Dendritic cell treated with granulocyte-macrophage colony-stimulating factor and Interleukin-4, amounts not matched to agents 40 ng/mL and 50 ng/mL, for 4 days (primary cell): ENCODE measurements at regions not wholly inside any gene's neighbourhood (a gene's known extent, or its start where the extent isn't known, plus 50 kb on each side); places are given as distances from the start of the nearest gene placed in this dataset.
"Not testable (repeated sequence)": the region's sequence is repeated elsewhere in the genome, so short reads cannot be mapped to it uniquely, and the experiment has no call there.

Experiments used
- H3K27ac Mint-ChIP-seq: one replicate; pipeline ENCODE4 v1.8.0; 2022; ENCODE audit warnings: mild to moderate bottlenecking, mixed read lengths
- H3K27me3 Mint-ChIP-seq: one replicate; pipeline ENCODE4 v1.8.0; 2022; ENCODE audit warnings: mild to moderate bottlenecking, mixed read lengths
- H3K36me3 Mint-ChIP-seq: one replicate; pipeline ENCODE4 v1.8.0; 2022; ENCODE audit warnings: low read depth, mixed read lengths
- H3K4me1 Mint-ChIP-seq: one replicate; pipeline ENCODE4 v1.8.0; 2022; ENCODE audit warnings: low read depth, mixed read lengths
- H3K4me3 Mint-ChIP-seq: one replicate; pipeline ENCODE4 v1.8.0; 2022; ENCODE audit warnings: mild to moderate bottlenecking, moderate library complexity, mixed read lengths
- H3K9me3 Mint-ChIP-seq: one replicate; pipeline ENCODE4 v1.8.0; 2022; ENCODE audit warnings: mixed read lengths
- intact Hi-C: fragments of 100-400 bp; cut with micrococcal nuclease; formaldehyde crosslinking; loops from one replicate; pipeline ENCODE4 v1.15.0; 2022

GRCh38 chr3:87949189-87949878, 109.5 kb downstream of the CGGBP1 start:
- Mint-ChIP-seq H3K27ac (no peak overlapping the region), H3K9me3 (peaks cover 17% of the 10 kb centered on the region), H3K36me3 (no peaks in the 10 kb centered on the region), H3K4me3 (no peak overlapping the region), H3K27me3 (no peaks in the 10 kb centered on the region), H3K4me1 (peaks cover 14% of the 10 kb centered on the region)
- intact Hi-C loops: no loop called here

GRCh38 chr3:87946007-87946406, 112.8 kb downstream of the CGGBP1 start:
- intact Hi-C loops, H3K36me3 Mint-ChIP-seq, H3K27ac Mint-ChIP-seq, H3K27me3 Mint-ChIP-seq, H3K4me3 Mint-ChIP-seq: not testable (repeated sequence)
- Mint-ChIP-seq H3K4me1 (peaks cover 14% of the 10 kb centered on the region), H3K9me3 (peaks cover 23% of the 10 kb centered on the region)

GRCh38 chr3:87942256-87942655, 116.5 kb downstream of the CGGBP1 start:
- intact Hi-C loops, H3K27ac Mint-ChIP-seq, H3K36me3 Mint-ChIP-seq, H3K4me1 Mint-ChIP-seq, H3K27me3 Mint-ChIP-seq, H3K4me3 Mint-ChIP-seq: not testable (repeated sequence)
- H3K9me3 Mint-ChIP-seq: peaks cover 54% of the 10 kb centered on the region

- no peaks in the 10 kb centered on the region for H3K36me3 Mint-ChIP-seq
- no peak overlapping the region for H3K27ac Mint-ChIP-seq
- H3K27me3 Mint-ChIP-seq: no peaks in the 10 kb centered on the region
- no peak overlapping the region for H3K4me3 Mint-ChIP-seq
- H3K9me3 Mint-ChIP-seq: peaks cover 29% of the 10 kb centered on the region
- intact Hi-C loops: no loop called here
- no peaks in the 10 kb centered on the region for H3K4me1 Mint-ChIP-seq
Measured at GRCh38 chr3:87924485-87924884, 134.3 kb downstream of the CGGBP1 start.

- H3K9me3 Mint-ChIP-seq: peaks cover 60% of the 10 kb centered on the region
- H3K4me1 Mint-ChIP-seq: no peaks in the 10 kb centered on the region
- no peak overlapping the region for H3K4me3 Mint-ChIP-seq
- no peak overlapping the region for H3K27ac Mint-ChIP-seq
- H3K36me3 Mint-ChIP-seq: no peaks in the 10 kb centered on the region
- H3K27me3 Mint-ChIP-seq: no peaks in the 10 kb centered on the region
- intact Hi-C loops: no loop called here
Measured at GRCh38 chr3:87920549-87920948, 138.3 kb downstream of the CGGBP1 start.

GRCh38 chr3:87901141-87901540, 157.7 kb downstream of the CGGBP1 start:
- no peaks in the 10 kb centered on the region for H3K36me3 Mint-ChIP-seq
- no peaks in the 10 kb centered on the region for H3K27me3 Mint-ChIP-seq
- intact Hi-C loops: no loop called here
- no peak overlapping the region for H3K4me3 Mint-ChIP-seq
- no peaks in the 10 kb centered on the region for H3K9me3 Mint-ChIP-seq
- no peaks in the 10 kb centered on the region for H3K4me1 Mint-ChIP-seq
- no peak overlapping the region for H3K27ac Mint-ChIP-seq

- Mint-ChIP-seq H3K4me1 (no peaks in the 10 kb centered on the region), H3K27me3 (no peaks in the 10 kb centered on the region), H3K36me3 (no peaks in the 10 kb centered on the region), H3K9me3 (no peaks in the 10 kb centered on the region), H3K4me3 (no peak overlapping the region), H3K27ac (no peak overlapping the region)
- intact Hi-C loops: no loop called here
Measured at GRCh38 chr3:87900061-87900460, 158.7 kb downstream of the CGGBP1 start.

- Mint-ChIP-seq H3K4me1 (no peaks in the 10 kb centered on the region), H3K9me3 (no peaks in the 10 kb centered on the region), H3K27me3 (no peaks in the 10 kb centered on the region), H3K36me3 (no peaks in the 10 kb centered on the region), H3K27ac (no peak overlapping the region), H3K4me3 (no peak overlapping the region)
- intact Hi-C loops: no loop called here
Measured at GRCh38 chr3:87898971-87899370, 159.8 kb downstream of the CGGBP1 start.

- Mint-ChIP-seq H3K9me3 (no peaks in the 10 kb centered on the region), H3K27ac (no peak overlapping the region), H3K36me3 (no peaks in the 10 kb centered on the region), H3K27me3 (no peaks in the 10 kb centered on the region), H3K4me3 (no peak overlapping the region), H3K4me1 (no peaks in the 10 kb centered on the region)
- intact Hi-C loops: no loop called here
Measured at GRCh38 chr3:87895983-87896382, 162.8 kb downstream of the CGGBP1 start.

- Mint-ChIP-seq H3K36me3 (no peaks in the 10 kb centered on the region), H3K4me1 (no peaks in the 10 kb centered on the region), H3K4me3 (no peak overlapping the region), H3K9me3 (peaks cover 37% of the 10 kb centered on the region), H3K27me3 (no peaks in the 10 kb centered on the region), H3K27ac (no peak overlapping the region)
- intact Hi-C loops: no loop called here
Measured at GRCh38 chr3:87873136-87873535, 185.7 kb downstream of the CGGBP1 start.

- H3K27ac Mint-ChIP-seq: no peak overlapping the region
- no peaks in the 10 kb centered on the region for H3K4me1 Mint-ChIP-seq
Measured at GRCh38 chr3:87867001-87867400, 191.8 kb downstream of the CGGBP1 start.

GRCh38 chr3:87856126-87856525, 202.7 kb downstream of the CGGBP1 start:
- H3K4me3 Mint-ChIP-seq: no peak overlapping the region
- no peak overlapping the region for H3K27ac Mint-ChIP-seq
- no peaks in the 10 kb centered on the region for H3K36me3 Mint-ChIP-seq
- intact Hi-C loops: no loop called here
- no peaks in the 10 kb centered on the region for H3K27me3 Mint-ChIP-seq
- H3K9me3 Mint-ChIP-seq: no peaks in the 10 kb centered on the region
- H3K4me1 Mint-ChIP-seq: peaks cover 4% of the 10 kb centered on the region

More at GRCh38 chr3:87867001-87867400, 191.8 kb downstream of the CGGBP1 start:
- Mint-ChIP-seq H3K27me3 (no peaks in the 10 kb centered on the region), H3K4me3 (no peak overlapping the region), H3K9me3 (peaks cover 16% of the 10 kb centered on the region), H3K36me3 (no peaks in the 10 kb centered on the region)
- intact Hi-C loops: no loop called here

GRCh38 chr3:87855616-87856015, 203.2 kb downstream of the CGGBP1 start:
- H3K27me3 Mint-ChIP-seq: no peaks in the 10 kb centered on the region
- H3K36me3 Mint-ChIP-seq: no peaks in the 10 kb centered on the region
- intact Hi-C loops: no loop called here
- H3K9me3 Mint-ChIP-seq: no peaks in the 10 kb centered on the region
- H3K4me3 Mint-ChIP-seq: no peak overlapping the region
- H3K27ac Mint-ChIP-seq: no peak overlapping the region
- H3K4me1 Mint-ChIP-seq: peaks cover 4% of the 10 kb centered on the region

- Mint-ChIP-seq H3K9me3 (no peaks in the 10 kb centered on the region), H3K4me3 (no peak overlapping the region), H3K4me1 (peaks cover 4% of the 10 kb centered on the region), H3K36me3 (no peaks in the 10 kb centered on the region), H3K27ac (no peak overlapping the region), H3K27me3 (no peaks in the 10 kb centered on the region)
- intact Hi-C loops: no loop called here
Measured at GRCh38 chr3:87855211-87855610, 203.6 kb downstream of the CGGBP1 start.

- H3K27me3 Mint-ChIP-seq: no peaks in the 10 kb centered on the region
- no peak overlapping the region for H3K27ac Mint-ChIP-seq
- no peaks in the 10 kb centered on the region for H3K36me3 Mint-ChIP-seq
- H3K9me3 Mint-ChIP-seq: no peaks in the 10 kb centered on the region
- no peaks in the 10 kb centered on the region for H3K4me1 Mint-ChIP-seq
- no peak overlapping the region for H3K4me3 Mint-ChIP-seq
- intact Hi-C loops: no loop called here
Measured at GRCh38 chr3:87848003-87848402, 210.8 kb downstream of the CGGBP1 start.
